GM21528 (cell line): ENCODE measurements at regions not wholly inside any gene's neighbourhood (a gene's known extent, or its start where the extent isn't known, plus 50 kb on each side); places are given as distances from the start of the nearest gene placed in this dataset.
"Not testable (repeated sequence)": the region's sequence is repeated elsewhere in the genome, so short reads cannot be mapped to it uniquely, and the experiment has no call there.

Experiments used
- ATAC-seq: cut with Tn5 transposase; IDR thresholded peaks from one replicate; pipeline ENCODE4 v1.9.1; 2021; ENCODE audit warnings: mild to moderate bottlenecking, moderate library complexity; ENCODE audit not compliant: unreplicated experiment, low FRiP score

DNA sequence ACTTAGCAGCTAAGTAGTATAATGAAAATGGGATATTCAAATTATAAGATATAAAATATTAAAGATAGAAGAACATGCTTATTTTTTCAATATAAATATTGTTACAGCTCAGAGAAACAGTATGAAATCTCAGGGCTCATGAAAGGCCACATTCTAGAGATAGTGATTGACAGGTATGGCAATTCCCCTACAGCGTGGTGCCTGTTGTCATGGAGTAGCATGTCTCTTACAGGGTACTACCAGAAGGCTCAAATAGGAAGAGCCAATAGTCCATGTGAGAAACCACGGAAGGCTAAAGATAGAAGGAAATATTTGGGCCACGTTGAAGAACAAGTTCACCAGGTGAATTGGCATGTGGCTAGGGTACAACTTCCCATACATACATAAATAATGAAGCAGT, 522.9 kb upstream of the ZNF337 start:
- not testable (repeated sequence) for ATAC-seq

DNA sequence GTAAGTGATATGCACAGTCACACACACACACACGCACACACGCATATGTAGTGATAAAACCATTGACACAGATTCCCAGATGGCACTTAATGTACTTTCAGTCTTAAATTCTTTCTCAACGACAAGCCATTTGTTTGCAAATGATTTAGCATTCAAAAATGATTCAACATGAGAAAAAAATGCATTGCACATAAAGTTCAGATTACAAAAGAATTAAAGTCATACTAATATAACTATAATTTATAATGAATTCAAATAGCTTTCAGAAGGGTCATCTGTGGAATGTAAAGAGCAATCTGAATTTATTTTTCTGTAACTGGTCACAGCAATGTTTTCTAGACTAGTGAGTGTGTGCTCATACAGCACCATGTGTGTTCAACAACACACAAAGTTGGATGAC, 521.6 kb upstream of the ZNF337 start:
- no peak for ATAC-seq

GRCh38 chr20:26216025-26216424, 519.4 kb upstream of the ZNF337 start:
- ATAC-seq, result no peak

- no peak for ATAC-seq
Measured at GRCh38 chr20:26214991-26215390, 518.3 kb upstream of the ZNF337 start.

- no peak for ATAC-seq
Measured at GRCh38 chr20:26209171-26209941, 512.7 kb upstream of the ZNF337 start.

DNA sequence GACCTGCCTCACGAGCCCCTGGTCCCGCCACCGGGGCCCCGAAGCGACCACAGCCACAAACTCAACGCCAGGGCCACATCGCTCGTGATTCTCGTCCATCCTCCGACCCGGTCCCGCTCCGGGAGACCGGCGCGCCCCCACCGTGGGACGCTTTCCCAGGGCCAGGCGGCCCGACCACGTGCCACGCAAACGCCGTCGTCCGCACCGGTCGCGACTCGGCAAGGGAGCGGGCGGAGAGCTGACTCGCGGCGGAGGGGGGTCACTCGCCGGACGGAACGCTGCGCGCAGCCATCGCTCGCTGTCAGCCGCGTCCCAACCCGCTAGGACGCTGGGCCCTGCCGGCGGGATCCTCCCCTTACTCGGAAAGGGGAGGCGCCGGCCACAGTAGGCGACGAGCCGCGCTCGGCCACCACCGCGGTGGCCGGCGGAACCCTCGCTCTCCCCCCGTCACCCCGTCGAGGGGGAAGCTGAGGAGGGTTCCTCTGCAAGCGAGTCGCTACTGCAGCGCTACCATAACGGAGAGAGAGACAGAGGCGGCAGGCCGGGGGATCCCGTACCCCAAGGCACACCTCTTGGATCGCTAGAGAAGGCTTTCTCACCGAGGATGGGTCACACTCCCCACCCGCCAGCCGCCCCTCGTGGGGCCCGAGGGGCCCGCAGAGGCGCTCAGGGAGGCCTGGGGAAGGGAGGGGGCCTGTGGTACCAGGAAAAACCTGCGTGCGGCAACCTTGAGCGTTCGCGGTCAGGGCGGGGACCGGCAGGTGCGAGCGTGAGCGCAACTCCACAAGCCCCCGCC, 511.8 kb upstream of the ZNF337 start:
- no peak for ATAC-seq

GRCh38 chr20:26207967-26208295, 511.3 kb upstream of the ZNF337 start:
- not testable (repeated sequence) for ATAC-seq

DNA sequence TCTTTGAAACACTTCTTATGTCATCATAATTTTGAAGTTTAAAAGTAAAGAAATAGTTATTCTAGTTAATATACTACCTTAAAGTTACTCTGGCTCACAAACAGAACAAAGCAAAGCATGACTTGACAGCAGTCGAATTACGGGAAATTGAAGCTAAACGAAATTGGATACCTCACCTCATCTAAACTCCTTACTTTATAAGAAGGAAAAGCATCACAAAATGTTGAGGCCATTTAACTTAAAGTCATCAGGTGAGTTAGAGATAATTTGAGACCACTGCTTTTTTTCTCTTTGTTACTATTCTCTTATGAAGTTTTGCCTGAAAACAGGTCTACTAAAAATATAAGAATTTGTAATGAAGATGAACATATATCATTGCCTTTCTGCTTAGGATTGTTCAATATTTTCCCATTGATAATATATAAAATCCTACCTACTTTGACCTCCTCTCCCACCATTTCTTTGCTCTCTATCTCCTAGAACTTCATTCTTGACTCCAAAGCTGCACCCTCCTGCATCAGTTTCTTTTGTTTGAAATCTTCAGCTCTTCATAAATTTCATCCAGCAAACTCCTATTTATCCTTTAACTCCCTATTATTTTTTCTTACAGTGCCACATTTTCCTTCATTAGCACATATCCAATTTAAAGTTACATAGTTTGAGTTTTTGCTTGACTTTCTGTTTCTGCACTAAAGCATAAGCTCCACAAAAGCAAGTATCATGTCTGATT, 510.7 kb upstream of the ZNF337 start:
- no peak for ATAC-seq

- ATAC-seq, result no peak
Measured at GRCh38 chr20:26205350-26205749, 508.7 kb upstream of the ZNF337 start.

DNA sequence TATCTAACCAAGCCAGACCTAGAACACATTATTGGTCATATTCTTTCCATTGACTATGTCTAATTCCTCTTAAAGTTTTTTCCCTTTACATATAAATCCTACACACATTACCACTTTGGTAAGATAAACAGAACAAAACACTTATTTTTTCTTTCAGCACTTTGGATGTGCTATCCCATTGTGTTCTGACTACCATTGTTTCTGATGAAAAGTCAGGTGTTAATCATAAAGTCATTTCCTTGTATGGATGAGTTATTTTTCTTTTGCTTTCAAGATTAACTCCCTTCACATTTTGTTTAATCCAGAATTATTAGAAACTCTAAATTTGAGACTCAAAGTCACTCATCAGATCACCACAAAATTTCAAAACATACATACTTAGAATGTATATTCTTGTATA, 504.4 kb upstream of the ZNF337 start:
- ATAC-seq, result not testable (repeated sequence)

GRCh38 chr20:26187329-26187728, 490.7 kb upstream of the ZNF337 start:
- not testable (repeated sequence) for ATAC-seq

- not testable (repeated sequence) for ATAC-seq
Measured at GRCh38 chr20:26183720-26184119, 487.1 kb upstream of the ZNF337 start.

- not testable (repeated sequence) for ATAC-seq
Measured at GRCh38 chr20:26181364-26181763, 484.7 kb upstream of the ZNF337 start.

DNA sequence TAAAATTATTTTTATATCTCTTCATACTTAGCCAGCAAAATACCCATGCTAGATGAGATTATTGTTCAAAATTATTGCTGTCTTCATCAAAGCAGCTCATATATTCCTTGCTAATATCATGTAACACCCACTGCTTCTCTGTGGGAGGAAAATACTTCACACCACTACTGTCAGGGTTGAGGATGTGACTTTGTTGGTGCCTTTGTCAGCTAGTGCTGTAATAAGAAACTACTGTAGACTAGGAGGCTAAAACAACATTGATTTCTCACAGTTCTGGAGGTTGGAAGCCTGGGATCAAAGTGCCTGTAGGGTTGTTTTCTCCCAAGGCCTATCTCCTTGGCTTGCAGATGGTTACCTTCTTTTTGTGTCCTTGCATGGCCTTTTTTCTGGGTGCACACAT, 475.2 kb upstream of the ZNF337 start:
- ATAC-seq, result not testable (repeated sequence)

- ATAC-seq, result no peak
Measured at GRCh38 chr20:26169506-26169905, 472.9 kb upstream of the ZNF337 start.

DNA sequence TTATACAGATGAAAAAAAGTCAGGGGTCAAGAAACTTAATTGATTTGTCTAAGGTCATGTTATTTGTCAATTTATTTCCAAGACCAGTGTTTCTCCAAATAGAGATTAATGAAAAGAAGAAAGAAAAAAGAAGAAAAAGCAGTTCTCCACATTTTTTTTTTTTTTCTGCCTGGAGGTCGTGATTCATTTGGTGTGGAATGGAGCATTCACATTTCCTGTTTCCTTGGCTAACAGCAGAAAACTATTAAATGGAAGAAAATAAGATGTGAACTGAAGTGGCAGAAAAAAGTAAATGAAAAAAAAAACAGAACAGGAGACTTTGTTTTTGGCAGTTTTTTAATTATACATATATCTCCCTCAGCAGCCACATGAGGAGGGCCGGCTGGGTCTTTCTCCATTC, 470.8 kb upstream of the ZNF337 start:
- ATAC-seq, result no peak

GRCh38 chr20:26163890-26164289, 467.2 kb upstream of the ZNF337 start:
- ATAC-seq, result no peak

- not testable (repeated sequence) for ATAC-seq
Measured at GRCh38 chr20:26163151-26163550, 466.5 kb upstream of the ZNF337 start.

- not testable (repeated sequence) for ATAC-seq
Measured at GRCh38 chr20:26161741-26162140, 465.1 kb upstream of the ZNF337 start.

GRCh38 chr20:26160916-26161315, 464.3 kb upstream of the ZNF337 start:
- ATAC-seq, result not testable (repeated sequence)

DNA sequence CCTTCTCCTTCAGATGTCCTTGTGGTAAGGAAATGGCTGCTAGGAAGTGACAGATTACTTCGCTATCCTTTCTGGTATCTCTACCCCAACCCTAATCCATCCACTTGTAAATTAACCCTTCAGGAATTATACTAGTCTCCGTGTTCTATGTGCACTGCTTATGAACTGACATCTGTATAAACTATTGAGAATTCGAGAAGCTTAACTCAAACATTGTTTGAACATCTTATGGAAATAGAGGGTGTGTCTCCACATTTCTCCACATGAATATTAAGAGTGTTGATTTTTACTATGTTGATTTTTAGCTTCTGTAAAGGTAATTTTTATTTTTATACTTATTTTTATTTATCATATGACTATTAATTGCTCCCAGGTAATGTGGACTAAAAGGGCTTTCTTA, 457.6 kb upstream of the ZNF337 start:
- ATAC-seq, result no peak
